HepG2 (cell line): ENCODE measurements at regions not wholly inside any gene's neighbourhood (a gene's known extent, or its start where the extent isn't known, plus 50 kb on each side); places are given as distances from the start of the nearest gene placed in this dataset.
A peak's percentile ranks its signal among the peaks of the same experiment; 100 is the strongest.

ENCODE experiments used
- BCL6 ChIP-seq: IDR thresholded peaks from 2 replicates; pipeline ENCODE4 v1.6.1; 2016; ENCODE audit warnings: missing genetic modification reagents, missing compliant biosample characterization
- ETV5 ChIP-seq: IDR thresholded peaks from 2 replicates; pipeline ENCODE4 v1.6.1; 2018; ENCODE audit warnings: missing biosample characterization, missing genetic modification reagents, inconsistent platforms, borderline replicate concordance
- KLF13 ChIP-seq: sonication (generic); formaldehyde crosslinking; IDR thresholded peaks from 2 replicates; pipeline ENCODE4 v1.4.0; 2020; ENCODE audit warnings: mild to moderate bottlenecking, missing genetic modification reagents
- KLF15 ChIP-seq: sonication (generic); formaldehyde crosslinking; IDR thresholded peaks from 2 replicates; pipeline ENCODE4 v1.8.1; 2023; ENCODE audit warnings: borderline replicate concordance, mild to moderate bottlenecking, inconsistent platforms, missing genetic modification reagents, mixed read lengths
- MAF1 ChIP-seq: sonication (generic); formaldehyde crosslinking; IDR thresholded peaks from 2 replicates; pipeline ENCODE4 v1.5.0; 2020; ENCODE audit warnings: missing genetic modification reagents, borderline replicate concordance
- MATR3 ChIP-seq: sonication (generic); formaldehyde crosslinking; IDR thresholded peaks from 2 replicates; pipeline ENCODE4 v1.4.0; 2020; ENCODE audit warnings: missing genetic modification reagents
- MIER3 ChIP-seq: IDR thresholded peaks from 2 replicates; pipeline ENCODE4 v1.6.1; 2016; ENCODE audit warnings: missing compliant biosample characterization, borderline replicate concordance
- MXI1 ChIP-seq: IDR thresholded peaks from 3 replicates; pipeline ENCODE4 v1.6.1; 2012; ENCODE audit warnings: low read depth, low read length, inconsistent platforms, borderline replicate concordance
- PHF21A ChIP-seq: sonication (generic); formaldehyde crosslinking; IDR thresholded peaks from 2 replicates; pipeline ENCODE4 v1.5.0; 2020; ENCODE audit warnings: mild to moderate bottlenecking, missing genetic modification reagents
- PRMT3 ChIP-seq: sonication (generic); formaldehyde crosslinking; IDR thresholded peaks from 2 replicates; pipeline ENCODE4 v1.8.1; 2022; ENCODE audit warnings: low read depth, mild to moderate bottlenecking, moderate library complexity, missing genetic modification reagents, borderline replicate concordance
- SIX1 ChIP-seq: sonication (generic); formaldehyde crosslinking; IDR thresholded peaks from 2 replicates; pipeline ENCODE4 v1.4.0; 2020; ENCODE audit warnings: missing genetic modification reagents, borderline replicate concordance
- ZNF33A ChIP-seq: sonication (generic); formaldehyde crosslinking; IDR thresholded peaks from 2 replicates; pipeline ENCODE4 v1.5.1; 2020; ENCODE audit warnings: missing genetic modification reagents, mild to moderate bottlenecking, moderate library complexity, borderline replicate concordance
- TF ChIP-seq, protein P1 (sequence below), 2 experiments: sonication (generic) in 1 of 2; formaldehyde crosslinking in 1 of 2; IDR thresholded peaks; 2 replicates each; pipeline versions ENCODE4 v1.4.0 to v1.6.1; 2016 to 2020; ENCODE audit warnings: borderline replicate concordance in 1 of 2, low read depth in 1 of 2, mild to moderate bottlenecking in 1 of 2, missing genetic modification reagents in 1 of 2
- TF ChIP-seq, protein P2 (sequence below): sonication (generic); formaldehyde crosslinking; IDR thresholded peaks from 2 replicates; pipeline ENCODE4 v1.8.1; 2023; ENCODE audit warnings: missing genetic modification reagents, mild to moderate bottlenecking, borderline replicate concordance
- TF ChIP-seq, protein P3 (sequence below): sonication (generic); formaldehyde crosslinking; IDR thresholded peaks from 2 replicates; pipeline ENCODE4 v1.4.0; 2020; ENCODE audit warnings: low read depth, missing genetic modification reagents

DNA sequence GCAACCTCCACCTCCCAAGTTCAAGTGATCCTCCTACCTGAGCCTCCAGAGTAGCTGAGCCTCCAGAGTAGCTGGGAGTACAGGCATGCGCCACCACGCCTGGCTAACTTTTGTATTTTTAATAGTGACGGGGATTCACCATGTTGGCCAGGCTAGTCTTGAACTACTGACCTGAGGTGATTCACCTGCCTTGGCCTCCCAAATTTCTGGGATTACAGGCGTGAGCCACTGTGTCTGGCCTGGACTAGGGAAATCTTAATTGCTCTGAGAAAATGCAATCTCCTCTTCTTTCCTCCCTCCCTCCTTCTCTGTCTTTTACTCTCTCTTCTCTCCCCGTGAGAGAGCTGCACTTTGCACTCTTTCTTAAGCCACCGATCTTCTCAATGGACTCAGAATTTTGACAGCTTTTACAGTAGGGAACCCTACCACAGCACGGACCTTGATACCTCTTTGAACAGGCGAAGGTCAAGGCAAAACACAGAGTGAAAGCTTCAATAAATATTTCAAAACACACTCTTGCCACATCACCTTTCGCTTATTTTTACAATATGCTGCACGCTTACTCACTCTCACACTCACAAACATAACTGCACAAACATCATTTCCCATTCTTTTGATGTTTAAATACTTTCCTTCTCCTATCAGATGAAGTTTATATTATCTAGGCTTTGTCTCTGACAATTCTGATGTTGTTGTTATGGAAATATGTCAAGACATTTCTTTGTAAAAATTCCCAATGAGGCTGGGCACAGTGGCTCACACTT, 173.4 kb upstream of the NRP1 start (continued):
- TF ChIP-seq, protein P1, sequence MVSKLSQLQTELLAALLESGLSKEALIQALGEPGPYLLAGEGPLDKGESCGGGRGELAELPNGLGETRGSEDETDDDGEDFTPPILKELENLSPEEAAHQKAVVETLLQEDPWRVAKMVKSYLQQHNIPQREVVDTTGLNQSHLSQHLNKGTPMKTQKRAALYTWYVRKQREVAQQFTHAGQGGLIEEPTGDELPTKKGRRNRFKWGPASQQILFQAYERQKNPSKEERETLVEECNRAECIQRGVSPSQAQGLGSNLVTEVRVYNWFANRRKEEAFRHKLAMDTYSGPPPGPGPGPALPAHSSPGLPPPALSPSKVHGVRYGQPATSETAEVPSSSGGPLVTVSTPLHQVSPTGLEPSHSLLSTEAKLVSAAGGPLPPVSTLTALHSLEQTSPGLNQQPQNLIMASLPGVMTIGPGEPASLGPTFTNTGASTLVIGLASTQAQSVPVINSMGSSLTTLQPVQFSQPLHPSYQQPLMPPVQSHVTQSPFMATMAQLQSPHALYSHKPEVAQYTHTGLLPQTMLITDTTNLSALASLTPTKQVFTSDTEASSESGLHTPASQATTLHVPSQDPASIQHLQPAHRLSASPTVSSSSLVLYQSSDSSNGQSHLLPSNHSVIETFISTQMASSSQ (IDR thresholded peaks at IDR 0.05; ENCODE audit: low read depth), result peak; percentile 61; the same call in 1 of the 2 replicates
- TF ChIP-seq, protein P1 (CRISPR knock-in tag; IDR thresholded peaks at IDR 0.05; ENCODE audit: borderline replicate concordance), result peak; percentile 80; the same call in 1 of the 2 replicates
- TF ChIP-seq MIER3 (CRISPR knock-in tag) (peak; percentile 86; the same call in 1 of the 2 replicates), BCL6 (CRISPR knock-in tag) (peak; percentile 96), PHF21A (CRISPR knock-in tag) (peak; percentile 68; the same call in 1 of the 2 replicates), ETV5 (peak; percentile 65; the same call in 1 of the 2 replicates), MAF1 (CRISPR knock-in tag) (0 out of 2 replicates have a peak, but pooled peaks have one; percentile 50), MATR3 (no peak), KLF13 (CRISPR knock-in tag) (no peak), PRMT3 (CRISPR knock-in tag) (no peak), MXI1 (no peak; the same call in 2 of the 3 replicates), KLF15 (CRISPR knock-in tag) (no peak), ZNF33A (CRISPR knock-in tag) (no peak), SIX1 (CRISPR knock-in tag) (peak; percentile 82; the same call in 1 of the 2 replicates)
- TF ChIP-seq, protein P2, sequence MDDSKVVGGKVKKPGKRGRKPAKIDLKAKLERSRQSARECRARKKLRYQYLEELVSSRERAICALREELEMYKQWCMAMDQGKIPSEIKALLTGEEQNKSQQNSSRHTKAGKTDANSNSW, result no peak
- TF ChIP-seq, protein P3, sequence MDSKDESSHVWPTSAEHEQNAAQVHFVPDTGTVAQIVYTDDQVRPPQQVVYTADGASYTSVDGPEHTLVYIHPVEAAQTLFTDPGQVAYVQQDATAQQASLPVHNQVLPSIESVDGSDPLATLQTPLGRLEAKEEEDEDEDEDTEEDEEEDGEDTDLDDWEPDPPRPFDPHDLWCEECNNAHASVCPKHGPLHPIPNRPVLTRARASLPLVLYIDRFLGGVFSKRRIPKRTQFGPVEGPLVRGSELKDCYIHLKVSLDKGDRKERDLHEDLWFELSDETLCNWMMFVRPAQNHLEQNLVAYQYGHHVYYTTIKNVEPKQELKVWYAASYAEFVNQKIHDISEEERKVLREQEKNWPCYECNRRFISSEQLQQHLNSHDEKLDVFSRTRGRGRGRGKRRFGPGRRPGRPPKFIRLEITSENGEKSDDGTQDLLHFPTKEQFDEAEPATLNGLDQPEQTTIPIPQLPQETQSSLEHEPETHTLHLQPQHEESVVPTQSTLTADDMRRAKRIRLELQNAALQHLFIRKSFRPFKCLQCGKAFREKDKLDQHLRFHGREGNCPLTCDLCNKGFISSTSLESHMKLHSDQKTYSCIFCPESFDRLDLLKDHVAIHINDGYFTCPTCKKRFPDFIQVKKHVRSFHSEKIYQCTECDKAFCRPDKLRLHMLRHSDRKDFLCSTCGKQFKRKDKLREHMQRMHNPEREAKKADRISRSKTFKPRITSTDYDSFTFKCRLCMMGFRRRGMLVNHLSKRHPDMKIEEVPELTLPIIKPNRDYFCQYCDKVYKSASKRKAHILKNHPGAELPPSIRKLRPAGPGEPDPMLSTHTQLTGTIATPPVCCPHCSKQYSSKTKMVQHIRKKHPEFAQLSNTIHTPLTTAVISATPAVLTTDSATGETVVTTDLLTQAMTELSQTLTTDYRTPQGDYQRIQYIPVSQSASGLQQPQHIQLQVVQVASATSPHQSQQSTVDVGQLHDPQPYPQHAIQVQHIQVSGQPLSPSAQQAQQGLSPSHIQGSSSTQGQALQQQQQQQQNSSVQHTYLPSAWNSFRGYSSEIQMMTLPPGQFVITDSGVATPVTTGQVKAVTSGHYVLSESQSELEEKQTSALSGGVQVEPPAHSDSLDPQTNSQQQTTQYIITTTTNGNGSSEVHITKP (CRISPR knock-in tag), result no peak
